GM12878 (cell line): ENCODE measurements at regions not wholly inside any gene's neighbourhood (a gene's known extent, or its start where the extent isn't known, plus 50 kb on each side); places are given as distances from the start of the nearest gene placed in this dataset.

Source experiments
- ATAC-seq: fragments of 200-7000 bp; cut with Tn5 transposase; 3 replicates; pipeline ENCODE4 v1.9.1; 2020; ENCODE audit warnings: mild to moderate bottlenecking, moderate library complexity
- BruUV-seq: library from RNA; stranded (reverse); fragments of 400-500 nt; replicated peaks from 2 replicates; lab custom pipeline; 2021; lab: Mats Ljungman, UMichigan
- CTCF ChIA-PET: fragments of 300-600 bp; sonication (Branson Sonifier 250); formaldehyde crosslinking; extraction: SDS; loops from one replicate; lab custom pipeline; 2021; ENCODE audit warnings: inconsistent platforms; lab: Yijun Ruan, JAX
- POLR2A ChIA-PET: fragments of 350-600 bp; formaldehyde crosslinking; extraction: SDS; loops from one replicate; lab custom pipeline; 2021; ENCODE audit warnings: inconsistent platforms; lab: Charles Lee
- RAD21 ChIA-PET: fragments of 300-600 bp; sonication (Branson Sonifier 250); formaldehyde crosslinking; loops from one replicate; lab custom pipeline; 2023; ENCODE audit warnings: antibody characterized with exemption; ENCODE audit not compliant: unreplicated experiment; lab: Charles Lee
- SMC1A ChIA-PET: fragments of 300-600 bp; sonication (Branson Sonifier 250); formaldehyde crosslinking; loops from one replicate; lab custom pipeline; 2023; ENCODE audit not compliant: unreplicated experiment, uncharacterized antibody; lab: Charles Lee
- DNase-seq: peaks from one replicate; pipeline ENCODE4 v3.0.0-alpha.2; 2011; ENCODE audit warnings: low read depth, low spot score
- FAIRE-seq: peaks from 3 replicates; lab custom pipeline; 2011; peaks lifted over from hg19 to GRCh38; lab: Jason Lieb, UNC
- H2AFZ ChIP-seq: 2 replicates; pipeline ENCODE4 v1.6.0; 2011; ENCODE audit warnings: low read depth, low read length, control low read depth; ENCODE audit not compliant: control insufficient read depth
- H3K27ac ChIP-seq: 2 replicates; pipeline ENCODE4 v1.5.1; 2011; ENCODE audit warnings: control low read depth; ENCODE audit not compliant: control insufficient read depth, insufficient read depth
- H3K27me3 ChIP-seq, 2 experiments: replicated peaks in 1 of 2; 2 replicates each; pipeline versions ENCODE4 v1.6.0 to v1.6.1; 2011; ENCODE audit warnings: low read length in 1 of 2; ENCODE audit not compliant: control insufficient read depth in 2 of 2, insufficient read depth in 2 of 2
- H3K36me3 ChIP-seq, 2 experiments: 2 replicates each; pipeline ENCODE4 v1.5.1; 2011; ENCODE audit warnings: low read length in 1 of 2; ENCODE audit not compliant: control insufficient read depth in 2 of 2, insufficient read depth in 2 of 2
- H3K4me1 ChIP-seq: 2 replicates; pipeline ENCODE4 v1.6.1; 2011; ENCODE audit warnings: mild to moderate bottlenecking, low read length, moderate library complexity, mixed read lengths; ENCODE audit not compliant: control insufficient read depth, insufficient read depth
- H3K4me2 ChIP-seq: 2 replicates; pipeline ENCODE4 v1.6.0; 2011; ENCODE audit warnings: control low read depth; ENCODE audit not compliant: control insufficient read depth, insufficient read depth
- H3K4me3 ChIP-seq: fragments of 200-600 bp; sonication (generic); 2 replicates; pipeline ENCODE4 v1.5.1; 2016
- H3K79me2 ChIP-seq: 2 replicates; pipeline ENCODE4 v1.6.0; 2011; ENCODE audit warnings: low read length; ENCODE audit not compliant: control insufficient read depth, insufficient read depth
- H3K9ac ChIP-seq: 2 replicates; pipeline ENCODE4 v1.8.0; 2011; ENCODE audit warnings: low read length, control low read depth, mixed read lengths; ENCODE audit not compliant: control insufficient read depth, insufficient read depth
- H3K9me3 ChIP-seq: replicated peaks from 3 replicates; pipeline ENCODE4 v1.5.1; 2011; ENCODE audit warnings: mild to moderate bottlenecking, low read length; ENCODE audit not compliant: control insufficient read depth, insufficient read depth
- H4K20me1 ChIP-seq: 2 replicates; pipeline ENCODE4 v1.6.0; 2011; ENCODE audit not compliant: control insufficient read depth, insufficient read depth
- ATF2 ChIP-seq: IDR thresholded peaks from 2 replicates; pipeline ENCODE4 v1.6.1; 2012; ENCODE audit warnings: low read length, inconsistent platforms
- BACH1 ChIP-seq: fragments of 450-650 bp; IDR thresholded peaks from 2 replicates; pipeline ENCODE4 v1.6.1; 2017; ENCODE audit warnings: mild to moderate bottlenecking, borderline replicate concordance
- BCL11A ChIP-seq: IDR thresholded peaks from 2 replicates; pipeline ENCODE4 v1.6.1; 2011; ENCODE audit warnings: low read depth, low read length
- CHD1 ChIP-seq: IDR thresholded peaks from 2 replicates; pipeline ENCODE4 v1.6.1; 2012; ENCODE audit warnings: low read depth, low read length, improper control_type of control experiment
- CHD2 ChIP-seq: IDR thresholded peaks from 2 replicates; pipeline ENCODE4 v1.6.1; 2011; ENCODE audit warnings: low read depth, low read length, improper control_type of control experiment, borderline replicate concordance
- ETV6 ChIP-seq, 2 experiments: fragments of 450-650 bp in 1 of 2; IDR thresholded peaks in 1 of 2; conservative IDR thresholded peaks in 1 of 2; 2 replicates each; pipeline ENCODE4 v1.6.1; 2014; ENCODE audit warnings: antibody characterized with exemption in 1 of 2, borderline replicate concordance in 1 of 2, low read depth in 1 of 2, mild to moderate bottlenecking in 1 of 2, moderate library complexity in 1 of 2
- FOXM1 ChIP-seq: IDR thresholded peaks from 2 replicates; pipeline ENCODE4 v1.6.1; 2012; ENCODE audit warnings: low read depth, mild to moderate bottlenecking, inconsistent platforms, low read length, moderate library complexity
- HSF1 ChIP-seq: fragments of 150-350 bp; IDR thresholded peaks from 2 replicates; pipeline ENCODE4 v1.6.1; 2014; ENCODE audit warnings: mild to moderate bottlenecking, low read depth, low read length
- MYC ChIP-seq: IDR thresholded peaks from 2 replicates; pipeline ENCODE4 v1.6.1; 2011; ENCODE audit warnings: mild to moderate bottlenecking, low read length, moderate library complexity, inconsistent platforms; ENCODE audit not compliant: insufficient read depth, insufficient replicate concordance, insufficient read length, severe bottlenecking
- POLR2A ChIP-seq: IDR thresholded peaks from 2 replicates; pipeline ENCODE4 v1.6.1; 2011; ENCODE audit warnings: low read depth, mild to moderate bottlenecking, low read length
- SMAD1 ChIP-seq: fragments of 450-650 bp; IDR thresholded peaks from 2 replicates; pipeline ENCODE4 v1.6.1; 2018; ENCODE audit warnings: mild to moderate bottlenecking, low read depth; ENCODE audit not compliant: partially characterized antibody
- SMAD5 ChIP-seq: IDR thresholded peaks from 2 replicates; pipeline ENCODE4 v1.6.1; 2016; ENCODE audit warnings: antibody characterized with exemption, low read depth
- SMC3 ChIP-seq: IDR thresholded peaks from 2 replicates; pipeline ENCODE4 v1.6.1; 2011; ENCODE audit warnings: low read length, improper control_type of control experiment, borderline replicate concordance
- SUZ12 ChIP-seq: fragments of 200-600 bp; sonication (generic); IDR thresholded peaks from one replicate; pipeline ENCODE4 v1.6.1; 2018; ENCODE audit warnings: antibody characterized with exemption, mild to moderate bottlenecking; ENCODE audit not compliant: unreplicated experiment
- ZNF24 ChIP-seq: fragments of 450-650 bp; IDR thresholded peaks from 2 replicates; pipeline ENCODE4 v1.6.1; 2017; ENCODE audit warnings: antibody characterized with exemption, mild to moderate bottlenecking
- WGBS: methylation state at CpG from one replicate; pipeline ENCODE4 v1.1.6; 2016; ENCODE audit warnings: low lambda C conversion rate; ENCODE audit not compliant: insufficient replicate concordance, insufficient coverage; ENCODE audit errors: missing lambda C conversion rate; 5-methylcytosine and 5-hydroxymethylcytosine counted together
- in situ Hi-C: fragments of 300-500 bp; cut with MboI; formaldehyde crosslinking; loops from 9 replicates; pipeline ENCODE4 v1.14.3; 2018; ENCODE audit warnings: mixed read lengths
- intact Hi-C: fragments of 100-400 bp; cut with micrococcal nuclease; formaldehyde crosslinking; loops from one replicate; pipeline ENCODE4 v1.14.2; 2022; ENCODE audit not compliant: unreplicated experiment

- FAIRE-seq (no peak), ATAC-seq (peak; percentile 27), DNase-seq (no peak)
- no peak overlapping the region for H2AFZ ChIP-seq
- H3K9me3 ChIP-seq, result no peaks in the 10 kb centered on the region; the same call in 2 of the 3 replicates
- POLR2A ChIA-PET, result no interaction called here
- SMC1A ChIA-PET, result interaction anchor here (4.2 kb wide), 1 partner anchor 210 kb away, joined by 25 read pairs; no protein-coding TSS in a partner anchor
- intact Hi-C loops, result no loop called here
- CTCF ChIA-PET, result interaction anchor here (2.3 kb wide), 1 partner anchor 166 kb away, joined by 11 read pairs; no protein-coding TSS in a partner anchor
- 0% methylated on average over 1 of the region's 1 CpG for WGBS
- RAD21 ChIA-PET, result interaction anchor here (2.4 kb wide), 2 partner anchors 11 to 166 kb away, joined by 8 read pairs; no protein-coding TSS in a partner anchor
- TF ChIP-seq HSF1, result no peak
- no peak for TF ChIP-seq BCL11A
- TF ChIP-seq CHD2, result no peak
- no peak for TF ChIP-seq BACH1
- no peak for TF ChIP-seq POLR2A
- TF ChIP-seq SMAD1, result no peak
- TF ChIP-seq SMC3, result no peak
- TF ChIP-seq MYC, result no peak
- TF ChIP-seq SMAD5, result no peak
- peak; percentile 53; the same call in 1 of the 2 replicates for TF ChIP-seq FOXM1
- TF ChIP-seq CHD1, result no peak
- TF ChIP-seq SUZ12, result no peak
- no peak; a peak in 1 of 4 replicates for TF ChIP-seq ETV6 (conservative IDR thresholded peaks at IDR 0.05 in 1 of 2, IDR thresholded peaks at IDR 0.05 in 1 of 2; ENCODE audit: borderline replicate concordance in 1 of 2, low read depth in 1 of 2)
- TF ChIP-seq ZNF24, result peak; percentile 35; the same call in 1 of the 2 replicates
- TF ChIP-seq ATF2, result no peak
- H4K20me1 ChIP-seq, result no peaks in the 10 kb centered on the region
- in situ Hi-C loops, result no loop called here
- H3K27me3 ChIP-seq, result no peaks in the 10 kb centered on the region
- peaks cover 0 to 22% of the 10 kb centered on the region in 2 experiments; a peak in 2 of 4 replicates for H3K36me3 ChIP-seq
- H3K4me3 ChIP-seq, result no peak overlapping the region
- peak overlapping the region; percentile 40; the same call in 1 of the 2 replicates for H3K27ac ChIP-seq
- H3K4me2 ChIP-seq, result 0 out of 2 replicates have a peak overlapping the region, but pooled peaks have one; percentile 30
- H3K9ac ChIP-seq, result no peak overlapping the region
- no TSS peak for BruUV-seq
- H3K79me2 ChIP-seq, result no peaks in the 10 kb centered on the region
- H3K4me1 ChIP-seq, result peaks cover 35% of the 10 kb centered on the region
Measured at GRCh38 chr2:196287523-196287922, 116.1 kb upstream of the STK17B start.
